Adipocyte (in vitro differentiated cells): ENCODE measurements at regions not wholly inside any gene's neighbourhood (a gene's known extent, or its start where the extent isn't known, plus 50 kb on each side); places are given as distances from the start of the nearest gene placed in this dataset.

Experiments
- DNase-seq: peaks from one replicate; pipeline ENCODE4 v3.0.0-alpha.2; 2015; ENCODE audit warnings: low read depth
- H3K27me3 ChIP-seq: replicated peaks from 2 replicates; pipeline ENCODE4 v1.7.0; 2013; ENCODE audit warnings: mild to moderate bottlenecking, low read length, moderate library complexity; ENCODE audit not compliant: control insufficient read depth, insufficient read depth
- H3K36me3 ChIP-seq: 2 replicates; pipeline ENCODE4 v1.7.0; 2013; ENCODE audit warnings: low read length, mild to moderate bottlenecking, moderate library complexity; ENCODE audit not compliant: control insufficient read depth, insufficient read depth, severe bottlenecking
- H3K4me1 ChIP-seq: 2 replicates; pipeline ENCODE4 v1.7.0; 2013; ENCODE audit warnings: mild to moderate bottlenecking, low read length, moderate library complexity; ENCODE audit not compliant: control insufficient read depth, insufficient read depth
- H3K4me3 ChIP-seq: 2 replicates; pipeline ENCODE4 v1.7.0; 2013; ENCODE audit warnings: mild to moderate bottlenecking, low read length, moderate library complexity
- H3K9ac ChIP-seq: 2 replicates; pipeline ENCODE4 v1.7.0; 2013; ENCODE audit warnings: mild to moderate bottlenecking, low read length, moderate library complexity
- H3K9me3 ChIP-seq: 2 replicates; pipeline ENCODE4 v1.7.0; 2013; ENCODE audit warnings: mild to moderate bottlenecking, low read length, moderate library complexity; ENCODE audit not compliant: control insufficient read depth

GRCh38 chr4:45006078-45006477, 279.7 kb upstream of the GNPDA2 start:
- Histone ChIP-seq H3K4me1 (no peaks in the 10 kb centered on the region), H3K36me3 (no peaks in the 10 kb centered on the region), H3K4me3 (no peak overlapping the region), H3K9ac (no peak overlapping the region), H3K27me3 (no peaks in the 10 kb centered on the region), H3K9me3 (no peaks in the 10 kb centered on the region)
- DNase-seq, result no peak

GRCh38 chr4:45004847-45005565, 278.6 kb upstream of the GNPDA2 start:
- no peak overlapping the region for H3K4me3 ChIP-seq
- no peak for DNase-seq
- no peaks in the 10 kb centered on the region for H3K4me1 ChIP-seq
- no peak overlapping the region for H3K9ac ChIP-seq
- H3K27me3 ChIP-seq, result no peaks in the 10 kb centered on the region
- no peaks in the 10 kb centered on the region for H3K36me3 ChIP-seq
- no peaks in the 10 kb centered on the region for H3K9me3 ChIP-seq

- Histone ChIP-seq H3K27me3 (no peaks in the 10 kb centered on the region), H3K9me3 (no peaks in the 10 kb centered on the region), H3K9ac (no peak overlapping the region), H3K4me3 (no peak overlapping the region), H3K4me1 (no peaks in the 10 kb centered on the region), H3K36me3 (no peaks in the 10 kb centered on the region)
- no peak for DNase-seq
Observed at GRCh38 chr4:45004326-45004725, 278.0 kb upstream of the GNPDA2 start.

GRCh38 chr4:44996276-44996845, 270.0 kb upstream of the GNPDA2 start:
- DNase-seq, result no peak
- Histone ChIP-seq H3K4me1 (no peaks in the 10 kb centered on the region), H3K9me3 (no peaks in the 10 kb centered on the region), H3K27me3 (no peaks in the 10 kb centered on the region), H3K36me3 (no peaks in the 10 kb centered on the region), H3K4me3 (no peak overlapping the region), H3K9ac (no peak overlapping the region)

- DNase-seq, result no peak
Observed at GRCh38 chr4:44988011-44988410, 261.7 kb upstream of the GNPDA2 start.

GRCh38 chr4:44985938-44986337, 259.6 kb upstream of the GNPDA2 start:
- Histone ChIP-seq H3K9ac (no peak overlapping the region), H3K27me3 (no peaks in the 10 kb centered on the region), H3K4me3 (no peak overlapping the region), H3K4me1 (no peaks in the 10 kb centered on the region), H3K9me3 (no peaks in the 10 kb centered on the region), H3K36me3 (no peaks in the 10 kb centered on the region)
- no peak for DNase-seq

More at GRCh38 chr4:44988011-44988410, 261.7 kb upstream of the GNPDA2 start:
- no peaks in the 10 kb centered on the region for H3K9me3 ChIP-seq
- no peaks in the 10 kb centered on the region for H3K36me3 ChIP-seq
- H3K4me3 ChIP-seq, result no peak overlapping the region
- H3K27me3 ChIP-seq, result no peaks in the 10 kb centered on the region
- no peak overlapping the region for H3K9ac ChIP-seq
- no peaks in the 10 kb centered on the region for H3K4me1 ChIP-seq

- no peaks in the 10 kb centered on the region for H3K4me1 ChIP-seq
- no peaks in the 10 kb centered on the region for H3K27me3 ChIP-seq
- H3K4me3 ChIP-seq, result no peak overlapping the region
- H3K9me3 ChIP-seq, result no peaks in the 10 kb centered on the region
- no peaks in the 10 kb centered on the region for H3K36me3 ChIP-seq
- DNase-seq, result no peak
- no peak overlapping the region for H3K9ac ChIP-seq
Observed at GRCh38 chr4:44985152-44985551, 258.8 kb upstream of the GNPDA2 start.

- Histone ChIP-seq H3K9me3 (no peaks in the 10 kb centered on the region), H3K4me1 (no peaks in the 10 kb centered on the region), H3K27me3 (no peaks in the 10 kb centered on the region), H3K9ac (no peak overlapping the region), H3K4me3 (no peak overlapping the region), H3K36me3 (no peaks in the 10 kb centered on the region)
- no peak for DNase-seq
Observed at GRCh38 chr4:44984083-44984482, 257.7 kb upstream of the GNPDA2 start.

- no peaks in the 10 kb centered on the region for H3K4me1 ChIP-seq
- H3K4me3 ChIP-seq, result no peak overlapping the region
- H3K27me3 ChIP-seq, result no peaks in the 10 kb centered on the region
- H3K36me3 ChIP-seq, result no peaks in the 10 kb centered on the region
- no peaks in the 10 kb centered on the region for H3K9me3 ChIP-seq
- no peak overlapping the region for H3K9ac ChIP-seq
- no peak for DNase-seq
Observed at GRCh38 chr4:44983083-44983482, 256.7 kb upstream of the GNPDA2 start.

GRCh38 chr4:44978020-44978419, 251.7 kb upstream of the GNPDA2 start:
- no peak for DNase-seq
- no peaks in the 10 kb centered on the region for H3K9me3 ChIP-seq
- H3K36me3 ChIP-seq, result no peaks in the 10 kb centered on the region
- H3K9ac ChIP-seq, result no peak overlapping the region
- no peaks in the 10 kb centered on the region for H3K27me3 ChIP-seq
- no peak overlapping the region for H3K4me3 ChIP-seq
- H3K4me1 ChIP-seq, result no peaks in the 10 kb centered on the region

- no peak for DNase-seq
Observed at GRCh38 chr4:44965435-44966095, 239.2 kb upstream of the GNPDA2 start.

More at GRCh38 chr4:44965435-44966095, 239.2 kb upstream of the GNPDA2 start:
- Histone ChIP-seq H3K9me3 (no peaks in the 10 kb centered on the region), H3K9ac (no peak overlapping the region), H3K4me3 (no peak overlapping the region), H3K36me3 (no peaks in the 10 kb centered on the region), H3K4me1 (no peaks in the 10 kb centered on the region), H3K27me3 (no peaks in the 10 kb centered on the region)
